T-helper 17 cell (primary cell): ENCODE measurements at regions not wholly inside any gene's neighbourhood (a gene's known extent, or its start where the extent isn't known, plus 50 kb on each side); places are given as distances from the start of the nearest gene placed in this dataset.
"Not testable (repeated sequence)": the region's sequence is repeated elsewhere in the genome, so short reads cannot be mapped to it uniquely, and the experiment has no call there.

ENCODE experiments used
- ATAC-seq: fragments of 150-1000 bp; cut with Tn5 transposase; 2 replicates; pipeline ENCODE4 v1.10.0; 2021; ENCODE audit warnings: mild to moderate bottlenecking, moderate library complexity
- DNase-seq, 3 donors: peaks; one replicate each; pipeline versions ENCODE4 v3.0.0 to v3.0.0-alpha.2; 2020 to 2021
- H3K9me3 ChIP-seq: one replicate; pipeline ENCODE4 v1.7.0; 2013; ENCODE audit warnings: low read length, mild to moderate bottlenecking; ENCODE audit not compliant: control insufficient read depth, poor library complexity, severe bottlenecking
- H3K27ac Mint-ChIP-seq: one replicate; pipeline ENCODE4 v1.8.0; 2022; ENCODE audit warnings: mild to moderate bottlenecking, moderate library complexity, mixed read lengths
- H3K27me3 Mint-ChIP-seq: one replicate; pipeline ENCODE4 v1.8.0; 2022; ENCODE audit warnings: mixed read lengths
- H3K36me3 Mint-ChIP-seq: one replicate; pipeline ENCODE4 v1.8.0; 2022; ENCODE audit warnings: low read depth, mixed read lengths
- H3K4me1 Mint-ChIP-seq: one replicate; pipeline ENCODE4 v1.8.0; 2022; ENCODE audit warnings: mild to moderate bottlenecking, mixed read lengths
- H3K4me3 Mint-ChIP-seq: one replicate; pipeline ENCODE4 v1.8.0; 2022; ENCODE audit warnings: mild to moderate bottlenecking, moderate library complexity, mixed read lengths

DNA sequence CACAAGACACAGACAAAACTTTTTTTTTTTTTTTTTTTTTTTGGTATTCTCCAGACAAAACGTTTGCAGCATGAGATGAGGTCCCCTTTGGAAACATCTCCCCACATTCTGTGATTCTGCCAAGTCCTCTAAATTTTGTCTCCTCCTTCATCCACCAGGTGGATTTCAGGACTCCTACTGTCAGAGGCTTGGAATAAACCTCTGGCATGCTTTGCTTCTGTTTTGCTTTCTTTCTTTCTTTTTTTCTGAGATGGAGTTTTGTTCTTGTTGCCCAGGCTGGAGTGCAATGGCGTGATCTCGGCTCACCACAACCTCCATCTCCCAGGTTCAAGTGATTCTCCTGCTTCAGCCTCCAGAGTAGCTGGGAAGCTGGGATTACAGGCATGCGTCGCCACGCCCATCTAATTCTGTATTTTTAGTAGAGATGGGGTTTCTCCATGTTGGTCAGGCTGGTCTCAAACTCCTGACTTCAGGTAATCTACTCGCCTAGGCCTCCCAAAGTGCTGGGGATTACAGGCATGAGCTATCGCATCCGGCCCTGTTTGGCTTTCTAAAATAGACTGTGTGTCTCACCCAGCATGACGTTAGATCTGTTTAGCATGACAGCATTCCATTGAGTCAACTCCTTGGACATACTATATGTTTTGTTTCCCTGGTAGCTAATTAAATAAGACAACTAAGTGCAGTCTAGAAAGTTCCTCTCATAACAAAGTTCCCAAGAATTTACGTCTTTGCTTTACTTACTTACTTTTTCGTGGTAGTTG lies 142.5 kb downstream of the NPIPA7 start:
- not testable (repeated sequence) for H3K4me1 Mint-ChIP-seq, H3K36me3 Mint-ChIP-seq, ATAC-seq, DNase-seq, H3K9me3 ChIP-seq, H3K27ac Mint-ChIP-seq, H3K27me3 Mint-ChIP-seq, H3K4me3 Mint-ChIP-seq

DNA sequence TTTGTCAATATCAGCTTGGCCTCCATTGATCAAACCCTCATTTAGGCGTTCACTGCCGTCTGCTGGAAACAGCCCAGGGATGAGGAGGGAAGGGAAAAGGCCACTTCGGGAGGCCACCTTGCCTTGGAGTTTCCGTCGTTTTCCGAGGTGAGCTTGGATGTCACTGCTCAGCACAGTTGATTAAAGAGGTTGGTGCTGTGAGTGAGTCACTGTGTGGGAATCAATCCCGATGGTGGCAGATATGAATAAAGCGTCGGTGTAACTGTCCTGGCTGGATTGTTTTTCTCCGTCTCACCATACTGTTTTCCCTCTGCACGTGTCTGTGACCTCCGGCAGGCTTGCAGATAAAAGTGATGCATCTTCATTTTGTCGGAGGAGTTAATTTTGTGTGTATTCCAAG lies 148.1 kb downstream of the NPIPA7 start:
- not testable (repeated sequence) for DNase-seq, H3K4me1 Mint-ChIP-seq, H3K36me3 Mint-ChIP-seq, H3K9me3 ChIP-seq, H3K27ac Mint-ChIP-seq, ATAC-seq, H3K27me3 Mint-ChIP-seq, H3K4me3 Mint-ChIP-seq

DNA sequence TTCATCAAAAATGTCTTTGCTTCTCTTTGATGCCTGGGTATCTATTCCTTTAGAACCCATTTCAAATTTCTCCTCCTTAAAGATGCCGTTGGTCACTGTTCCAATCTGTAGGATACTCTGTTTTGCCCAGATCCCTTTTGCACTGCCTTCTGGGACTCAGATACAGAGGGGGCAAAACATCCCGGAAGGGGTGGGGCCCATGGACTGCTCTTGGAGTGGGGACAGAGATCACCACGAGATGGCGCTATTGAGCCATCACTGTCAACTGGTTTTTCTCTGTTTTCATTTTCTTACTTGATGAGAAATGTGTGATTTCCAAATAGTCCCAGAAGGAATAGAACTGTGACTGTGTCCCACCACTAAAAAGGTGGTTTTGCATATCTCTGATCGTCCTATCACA lies 151.8 kb downstream of the NPIPA7 start:
- not testable (repeated sequence) for ATAC-seq, DNase-seq, H3K4me3 Mint-ChIP-seq, H3K4me1 Mint-ChIP-seq, H3K9me3 ChIP-seq, H3K36me3 Mint-ChIP-seq, H3K27ac Mint-ChIP-seq, H3K27me3 Mint-ChIP-seq

DNA sequence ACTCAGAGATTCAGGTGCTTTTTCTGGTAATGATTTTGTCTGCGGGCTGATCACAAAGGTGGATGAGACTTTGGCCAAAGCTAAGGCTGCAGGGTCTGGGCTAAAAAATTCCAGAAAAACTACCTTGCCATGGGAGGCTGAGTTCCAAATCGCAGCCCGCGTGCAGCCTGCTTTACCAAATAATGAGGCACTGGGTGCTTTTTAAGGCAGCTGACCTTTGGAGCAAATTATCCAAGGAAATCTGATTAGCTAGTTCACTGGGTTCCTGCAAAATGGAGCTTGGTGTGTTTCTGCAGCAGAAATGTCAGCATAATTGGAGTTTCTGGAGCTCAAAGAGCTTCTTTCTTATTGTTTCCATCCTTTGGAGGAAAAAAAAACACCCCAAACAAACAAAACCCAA lies 156.6 kb downstream of the NPIPA7 start:
- ATAC-seq, H3K27ac Mint-ChIP-seq, H3K36me3 Mint-ChIP-seq, H3K4me1 Mint-ChIP-seq, H3K9me3 ChIP-seq, H3K4me3 Mint-ChIP-seq, H3K27me3 Mint-ChIP-seq, DNase-seq: not testable (repeated sequence)

DNA sequence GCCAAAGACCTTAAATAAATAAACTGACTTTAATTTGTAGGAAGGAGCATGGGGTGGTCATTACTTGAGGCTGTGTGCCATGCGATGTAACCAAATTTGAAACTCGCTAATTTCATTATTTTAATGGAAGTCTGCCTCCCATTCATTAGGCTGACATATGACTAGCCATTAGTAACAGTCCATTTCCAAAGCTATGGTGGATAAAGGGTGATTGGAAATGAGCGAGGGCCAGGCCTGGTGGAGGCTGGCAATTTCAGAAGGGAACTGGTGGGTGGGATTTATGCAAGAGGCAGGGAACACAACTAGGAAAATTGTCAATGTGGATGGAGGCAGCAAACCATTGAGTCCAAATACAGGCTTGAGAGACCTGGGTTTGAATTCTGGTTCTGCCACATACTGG lies 157.2 kb downstream of the NPIPA7 start:
- H3K36me3 Mint-ChIP-seq, H3K4me1 Mint-ChIP-seq, ATAC-seq, H3K27ac Mint-ChIP-seq, H3K9me3 ChIP-seq, H3K4me3 Mint-ChIP-seq, H3K27me3 Mint-ChIP-seq, DNase-seq: not testable (repeated sequence)

DNA sequence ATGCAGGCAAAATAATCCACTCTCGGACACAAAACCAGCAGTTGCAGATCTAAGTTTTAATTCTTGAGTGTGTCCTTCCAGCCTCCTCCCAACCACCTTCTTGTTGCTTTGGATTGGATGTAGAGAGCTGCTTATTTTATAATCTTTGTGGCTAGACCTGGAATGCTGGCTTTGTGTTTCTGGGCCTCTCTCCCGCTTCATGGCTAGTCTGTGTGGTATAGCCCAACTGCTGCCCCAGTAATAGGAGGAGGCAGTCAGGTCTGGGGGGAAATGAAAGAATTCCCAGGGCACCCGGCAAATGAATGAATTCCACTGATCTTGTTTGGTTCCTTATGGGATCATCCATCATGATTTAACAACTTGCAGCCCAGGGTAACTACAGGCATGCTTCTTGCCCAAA lies 170.8 kb downstream of the NPIPA7 start:
- not testable (repeated sequence) for H3K4me3 Mint-ChIP-seq, H3K27ac Mint-ChIP-seq, H3K4me1 Mint-ChIP-seq, DNase-seq, H3K27me3 Mint-ChIP-seq, H3K36me3 Mint-ChIP-seq, ATAC-seq, H3K9me3 ChIP-seq

DNA sequence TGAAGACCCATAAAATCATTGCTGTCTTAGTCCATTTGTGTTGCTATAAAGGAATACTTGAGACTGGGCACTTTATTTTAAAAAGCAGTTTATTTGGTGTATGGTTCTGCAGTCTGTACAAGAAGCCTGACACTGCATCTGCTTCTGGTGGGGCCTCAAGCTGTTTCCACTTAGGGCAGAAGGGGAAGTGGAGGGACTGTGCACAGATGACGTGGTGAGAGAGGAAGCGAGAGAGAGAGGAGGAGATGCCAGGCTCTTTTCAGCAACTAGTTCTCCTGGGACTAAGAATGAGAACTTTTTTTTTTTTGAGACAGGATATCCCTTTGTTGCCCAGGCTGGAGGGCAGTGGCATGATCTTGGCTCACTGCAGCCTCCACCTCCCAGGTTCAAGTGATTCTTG lies 171.9 kb downstream of the NPIPA7 start:
- peaks cover 12% of the 10 kb centered on the region for H3K27me3 Mint-ChIP-seq
- H3K36me3 Mint-ChIP-seq = not testable (repeated sequence)

DNA sequence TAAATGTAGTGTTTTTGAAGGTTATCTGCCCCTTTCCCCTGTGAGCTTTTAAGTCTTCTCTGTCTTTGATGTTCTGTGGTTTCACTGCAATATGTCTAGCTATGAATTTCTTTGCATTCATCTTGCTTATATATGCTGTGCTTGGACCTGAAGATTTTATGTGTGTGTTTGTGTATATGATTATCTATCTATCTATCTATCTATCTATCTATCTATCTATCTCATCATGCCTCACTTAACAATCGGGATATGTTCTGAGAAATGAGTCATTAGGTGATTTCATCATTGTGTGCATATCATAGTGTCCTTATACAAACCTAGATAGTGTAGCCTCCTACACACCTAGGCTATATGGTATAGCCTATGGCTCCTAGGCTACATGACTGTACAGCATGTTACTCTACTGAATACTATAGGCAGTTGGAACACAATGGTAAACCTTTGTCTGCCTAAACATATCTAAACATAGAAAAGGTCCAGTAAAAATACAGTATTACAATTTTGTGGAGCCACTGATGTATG lies 173.9 kb downstream of the NPIPA7 start:
- not testable (repeated sequence) for DNase-seq, H3K9me3 ChIP-seq, H3K27ac Mint-ChIP-seq, H3K4me1 Mint-ChIP-seq, H3K36me3 Mint-ChIP-seq, H3K4me3 Mint-ChIP-seq, ATAC-seq
- H3K27me3 Mint-ChIP-seq = peaks cover 12% of the 10 kb centered on the region

More for the DNA sequence above, 171.9 kb downstream of the NPIPA7 start:
- not testable (repeated sequence) for ATAC-seq, H3K4me3 Mint-ChIP-seq, DNase-seq, H3K9me3 ChIP-seq, H3K4me1 Mint-ChIP-seq, H3K27ac Mint-ChIP-seq

DNA sequence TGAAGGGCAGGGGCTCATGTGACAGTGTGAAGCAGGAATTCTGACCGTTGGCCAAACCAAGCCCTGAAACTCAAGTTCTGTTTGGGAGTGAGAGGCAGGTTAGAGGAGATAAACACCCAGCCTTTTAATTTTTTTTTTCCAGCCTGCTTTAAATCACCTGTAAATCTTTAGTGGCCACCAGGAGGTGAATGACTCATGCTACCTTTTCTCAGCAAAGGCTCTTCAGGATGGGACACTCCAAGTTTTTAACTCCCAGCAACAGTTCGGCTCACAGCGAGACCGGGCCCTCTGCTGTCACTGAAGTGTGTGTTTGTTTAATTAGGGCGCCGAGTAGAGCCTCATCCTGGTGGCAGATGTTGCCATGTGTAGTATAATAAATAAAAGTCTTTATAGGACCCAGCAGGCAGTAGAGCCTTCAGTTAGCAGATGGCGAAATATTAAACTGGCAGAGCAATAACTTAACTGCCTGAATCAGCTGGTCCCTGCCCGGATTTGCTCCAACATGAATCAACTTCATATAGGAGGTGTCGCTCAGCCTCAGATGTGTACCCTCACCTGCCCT lies 180.3 kb downstream of the NPIPA7 start:
- ATAC-seq, H3K27ac Mint-ChIP-seq, H3K36me3 Mint-ChIP-seq, H3K9me3 ChIP-seq, DNase-seq, H3K4me1 Mint-ChIP-seq, H3K4me3 Mint-ChIP-seq: not testable (repeated sequence)
- peaks cover 16% of the 10 kb centered on the region for H3K27me3 Mint-ChIP-seq

DNA sequence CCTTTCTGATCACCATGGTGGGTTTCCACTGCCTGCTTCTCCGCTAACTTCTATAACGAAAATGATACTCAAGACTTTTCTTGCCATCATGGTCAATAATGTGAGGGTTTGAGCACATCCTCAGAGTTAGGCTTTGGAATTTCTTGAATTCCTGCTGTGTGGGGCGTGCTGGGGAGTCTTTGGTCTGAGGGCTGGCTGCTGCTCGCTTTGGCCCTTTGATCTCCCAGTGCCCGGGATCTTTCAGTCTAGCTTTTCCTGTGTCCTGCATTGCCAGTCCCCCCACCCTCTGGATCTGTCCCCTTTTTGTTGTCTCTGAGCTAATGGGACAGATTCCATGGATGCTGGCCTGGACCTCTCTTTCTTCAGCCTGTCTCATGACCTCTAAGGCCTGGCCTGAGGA lies 182.6 kb downstream of the NPIPA7 start:
- H3K9me3 ChIP-seq, H3K27ac Mint-ChIP-seq, DNase-seq, H3K36me3 Mint-ChIP-seq, H3K4me3 Mint-ChIP-seq, ATAC-seq, H3K4me1 Mint-ChIP-seq, H3K27me3 Mint-ChIP-seq: not testable (repeated sequence)

DNA sequence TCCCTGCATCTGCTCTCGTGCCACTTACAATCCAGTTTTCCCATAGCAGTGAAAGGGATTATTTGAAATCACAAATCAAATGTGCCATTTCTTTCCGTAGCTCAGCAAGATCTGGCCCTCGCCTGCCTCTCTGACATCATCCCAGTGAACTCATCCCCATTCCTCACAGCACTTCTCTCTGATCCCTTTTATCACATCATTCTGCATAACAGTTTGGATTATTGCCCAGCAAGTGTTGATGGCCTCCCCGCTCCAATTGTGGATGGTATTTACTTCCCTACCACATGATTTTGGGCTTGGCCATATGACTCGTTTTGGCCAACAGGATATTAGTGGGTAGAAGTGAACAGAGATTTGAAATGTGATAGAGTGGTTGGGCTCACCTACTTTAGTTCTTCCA lies 185.0 kb downstream of the NPIPA7 start:
- ATAC-seq, H3K27ac Mint-ChIP-seq, H3K9me3 ChIP-seq, H3K4me3 Mint-ChIP-seq, H3K36me3 Mint-ChIP-seq, DNase-seq, H3K4me1 Mint-ChIP-seq, H3K27me3 Mint-ChIP-seq: not testable (repeated sequence)

DNA sequence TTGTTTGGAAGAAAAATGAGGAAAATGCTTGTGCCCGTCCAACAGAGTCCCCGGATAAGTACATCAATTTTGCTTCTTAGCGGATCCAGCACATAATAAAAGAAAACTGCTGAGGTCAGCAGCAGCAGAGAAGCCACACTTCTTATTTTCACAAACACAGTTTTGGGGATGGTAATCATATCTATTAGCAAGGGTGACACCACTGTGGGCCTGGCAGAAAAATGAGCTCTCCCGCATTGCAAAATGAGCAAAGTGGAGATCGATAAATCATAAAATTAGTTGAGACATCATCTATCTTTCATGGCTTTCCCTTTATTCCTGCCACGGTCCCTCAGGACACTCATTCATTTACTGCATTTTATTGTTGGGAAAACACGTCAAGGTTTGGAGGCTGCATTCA lies 186.4 kb downstream of the NPIPA7 start:
- not testable (repeated sequence) for H3K27ac Mint-ChIP-seq, H3K4me1 Mint-ChIP-seq, H3K9me3 ChIP-seq, H3K36me3 Mint-ChIP-seq, ATAC-seq, H3K4me3 Mint-ChIP-seq, DNase-seq, H3K27me3 Mint-ChIP-seq

DNA sequence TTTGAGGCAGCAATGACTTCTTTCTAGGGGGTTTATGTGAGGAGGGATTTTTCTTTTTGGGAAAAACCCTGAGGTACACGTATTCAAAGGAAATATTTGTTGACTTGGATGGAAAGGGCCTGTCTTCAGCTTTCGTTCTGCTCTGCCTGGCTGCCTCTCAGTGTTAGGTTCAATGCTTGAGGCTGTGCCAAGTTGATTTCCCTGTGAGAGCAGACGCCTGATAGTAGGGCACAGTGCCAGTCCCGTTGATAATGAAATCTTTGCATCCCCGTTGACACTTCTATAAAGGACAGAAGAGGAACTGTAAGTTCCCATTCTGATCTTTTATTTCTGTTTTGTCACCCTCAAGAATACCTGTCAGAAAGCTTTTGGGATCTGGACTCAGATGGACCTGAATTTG lies 191.1 kb downstream of the NPIPA7 start:
- ATAC-seq, H3K4me1 Mint-ChIP-seq, H3K36me3 Mint-ChIP-seq, DNase-seq, H3K27me3 Mint-ChIP-seq, H3K9me3 ChIP-seq, H3K4me3 Mint-ChIP-seq, H3K27ac Mint-ChIP-seq: not testable (repeated sequence)

DNA sequence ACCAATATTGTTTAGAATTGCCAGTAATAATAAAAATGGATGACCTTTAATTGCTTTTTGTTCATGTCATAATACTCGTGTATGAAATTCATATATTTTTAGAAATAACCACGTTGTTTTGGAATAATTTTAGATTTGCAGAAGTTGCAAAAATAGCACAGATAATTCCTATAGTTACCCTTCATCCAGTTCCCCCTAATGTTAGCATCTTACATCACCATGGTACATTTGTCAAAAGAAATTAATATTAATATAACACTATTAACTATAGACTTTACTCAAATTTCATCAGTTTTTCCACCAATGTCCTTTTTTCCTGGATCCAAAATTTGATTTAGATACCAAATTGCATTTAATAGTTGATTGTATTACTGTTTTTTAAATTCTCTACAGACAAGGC lies 191.9 kb downstream of the NPIPA7 start:
- not testable (repeated sequence) for ATAC-seq, DNase-seq, H3K27ac Mint-ChIP-seq, H3K4me1 Mint-ChIP-seq, H3K9me3 ChIP-seq, H3K36me3 Mint-ChIP-seq, H3K4me3 Mint-ChIP-seq, H3K27me3 Mint-ChIP-seq
